BJ (cell line): ENCODE measurements at regions not wholly inside any gene's neighbourhood (a gene's known extent, or its start where the extent isn't known, plus 50 kb on each side); places are given as distances from the start of the nearest gene placed in this dataset.
"Not testable (repeated sequence)": the region's sequence is repeated elsewhere in the genome, so short reads cannot be mapped to it uniquely, and the experiment has no call there.

Experiments used
- CTCF ChIA-PET: fragments of 350-600 bp; formaldehyde crosslinking; extraction: SDS; loops from one replicate; lab custom pipeline; 2021; ENCODE audit warnings: antibody characterized with exemption, inconsistent platforms; lab: Yijun Ruan, JAX
- POLR2A ChIA-PET: fragments of 300-600 bp; sonication (Branson Sonifier 250); formaldehyde crosslinking; extraction: SDS; loops from one replicate; lab custom pipeline; 2021; ENCODE audit warnings: antibody characterized with exemption; lab: Charles Lee
- DNase-seq: peaks from one replicate; pipeline ENCODE4 v3.0.0-alpha.2; 2011; ENCODE audit warnings: low read depth
- H3K27me3 ChIP-seq: 2 replicates; pipeline ENCODE4 v1.6.0; 2011; ENCODE audit warnings: low read length; ENCODE audit not compliant: control insufficient read depth, insufficient read depth
- H3K36me3 ChIP-seq: 2 replicates; pipeline ENCODE4 v1.5.1; 2011; ENCODE audit warnings: low read length; ENCODE audit not compliant: control insufficient read depth, insufficient read depth
- H3K4me3 ChIP-seq: 2 replicates; pipeline ENCODE4 v1.5.1; 2011; ENCODE audit warnings: low read depth, mild to moderate bottlenecking, control low read depth, low read length
- TF ChIP-seq, protein P1 (sequence below): IDR thresholded peaks from 2 replicates; pipeline ENCODE4 v1.5.1; 2011; ENCODE audit warnings: low read depth, mild to moderate bottlenecking, control low read depth, inconsistent platforms, low read length, moderate library complexity; ENCODE audit not compliant: insufficient read depth

GRCh38 chr2:15756011-15756550 is 164.4 kb downstream of the DDX1 start:
- ChIA-PET POLR2A (no interaction called here), CTCF (no interaction called here)
- TF ChIP-seq, protein P1, sequence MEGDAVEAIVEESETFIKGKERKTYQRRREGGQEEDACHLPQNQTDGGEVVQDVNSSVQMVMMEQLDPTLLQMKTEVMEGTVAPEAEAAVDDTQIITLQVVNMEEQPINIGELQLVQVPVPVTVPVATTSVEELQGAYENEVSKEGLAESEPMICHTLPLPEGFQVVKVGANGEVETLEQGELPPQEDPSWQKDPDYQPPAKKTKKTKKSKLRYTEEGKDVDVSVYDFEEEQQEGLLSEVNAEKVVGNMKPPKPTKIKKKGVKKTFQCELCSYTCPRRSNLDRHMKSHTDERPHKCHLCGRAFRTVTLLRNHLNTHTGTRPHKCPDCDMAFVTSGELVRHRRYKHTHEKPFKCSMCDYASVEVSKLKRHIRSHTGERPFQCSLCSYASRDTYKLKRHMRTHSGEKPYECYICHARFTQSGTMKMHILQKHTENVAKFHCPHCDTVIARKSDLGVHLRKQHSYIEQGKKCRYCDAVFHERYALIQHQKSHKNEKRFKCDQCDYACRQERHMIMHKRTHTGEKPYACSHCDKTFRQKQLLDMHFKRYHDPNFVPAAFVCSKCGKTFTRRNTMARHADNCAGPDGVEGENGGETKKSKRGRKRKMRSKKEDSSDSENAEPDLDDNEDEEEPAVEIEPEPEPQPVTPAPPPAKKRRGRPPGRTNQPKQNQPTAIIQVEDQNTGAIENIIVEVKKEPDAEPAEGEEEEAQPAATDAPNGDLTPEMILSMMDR, result no peak

DNA sequence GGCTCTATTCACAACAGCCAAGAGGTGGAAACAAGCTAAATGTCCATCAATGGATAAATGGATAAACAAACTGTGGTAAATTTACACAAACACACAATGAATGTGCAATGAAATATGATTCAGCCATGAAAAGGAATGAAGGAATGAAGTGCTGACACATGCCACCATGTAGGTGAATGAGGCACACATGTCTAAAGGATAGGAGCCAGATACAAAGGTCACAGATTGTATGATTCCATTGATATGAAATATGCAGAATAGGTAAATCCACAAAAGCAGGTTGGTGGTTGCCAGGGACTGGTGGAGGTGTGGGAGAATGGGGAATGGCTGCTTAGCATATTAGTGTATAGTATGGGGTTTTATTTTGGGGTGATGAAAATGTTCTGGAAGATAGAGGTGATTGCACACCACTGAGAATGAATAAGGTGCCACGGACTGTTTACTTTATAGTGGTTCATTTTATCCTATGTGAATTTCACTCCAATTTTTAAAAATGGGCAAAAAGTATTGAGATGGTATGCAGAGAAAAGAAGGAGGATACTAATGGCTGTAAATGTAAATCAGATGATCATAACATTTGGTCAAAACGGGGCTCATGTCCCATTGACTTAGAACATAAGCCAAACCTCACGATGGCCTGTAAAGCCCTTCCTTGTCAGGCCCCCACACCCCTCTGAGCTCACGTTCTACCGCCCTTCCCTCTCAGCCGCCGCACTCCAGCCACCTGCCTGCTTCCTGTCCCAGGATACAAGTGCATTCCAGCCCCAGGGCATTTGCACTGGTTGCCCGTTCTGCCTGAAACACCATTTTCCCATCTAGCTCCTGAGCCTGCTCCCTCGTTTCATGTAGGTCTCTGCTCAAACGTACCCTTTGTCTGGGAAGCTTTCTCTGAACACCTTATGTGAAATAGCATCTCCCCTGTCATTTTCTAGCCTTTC is 165.5 kb downstream of the DDX1 start:
- no peak for DNase-seq
- TF ChIP-seq, protein P1, result no peak
- Histone ChIP-seq H3K36me3 (no peaks in the 10 kb centered on the region), H3K4me3 (no peak overlapping the region), H3K27me3 (no peaks in the 10 kb centered on the region)
- ChIA-PET CTCF (no interaction called here), POLR2A (no interaction called here)

More at GRCh38 chr2:15756011-15756550, 164.4 kb downstream of the DDX1 start:
- no peaks in the 10 kb centered on the region for H3K27me3 ChIP-seq
- no peak for DNase-seq
- H3K36me3 ChIP-seq, result no peaks in the 10 kb centered on the region
- no peak overlapping the region for H3K4me3 ChIP-seq

DNA sequence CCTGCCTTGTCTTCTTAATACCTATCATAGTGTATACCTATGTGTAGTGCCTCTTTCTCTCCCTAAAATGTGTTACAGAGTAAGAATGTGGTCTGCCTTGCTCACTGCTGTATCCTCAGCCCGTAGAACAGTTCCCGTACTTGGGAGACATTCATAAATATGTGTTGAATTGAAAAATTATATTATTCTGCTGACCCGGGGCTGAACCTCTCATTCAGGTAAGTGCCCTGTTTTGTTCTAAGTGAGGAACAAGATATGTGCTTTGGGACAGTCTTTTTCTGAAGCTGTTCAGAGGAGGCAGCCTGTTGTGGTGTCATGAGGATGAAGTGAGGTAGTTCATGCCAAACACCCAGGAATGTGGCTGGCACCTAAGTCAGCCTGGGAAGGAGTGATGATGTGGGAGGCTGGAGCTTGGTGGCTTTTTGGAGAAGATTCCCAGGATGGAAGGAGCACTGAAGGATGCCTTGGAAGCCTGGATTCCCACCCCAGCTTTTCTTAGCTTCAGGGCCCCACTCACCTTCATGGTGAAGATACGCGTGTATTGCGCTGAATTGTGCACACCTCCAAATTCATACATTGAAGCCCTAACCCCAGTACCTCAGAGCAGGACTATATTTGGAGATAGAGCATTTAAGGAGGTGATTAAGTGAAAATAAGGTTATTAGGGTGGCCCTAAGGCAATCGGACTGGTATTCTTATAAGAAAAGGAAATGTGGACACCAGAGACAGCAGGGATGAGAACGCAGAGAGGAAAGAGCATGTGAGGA is 166.3 kb downstream of the DDX1 start:
- ChIA-PET CTCF (no interaction called here), POLR2A (no interaction called here)
- no peaks in the 10 kb centered on the region for H3K36me3 ChIP-seq

DNA sequence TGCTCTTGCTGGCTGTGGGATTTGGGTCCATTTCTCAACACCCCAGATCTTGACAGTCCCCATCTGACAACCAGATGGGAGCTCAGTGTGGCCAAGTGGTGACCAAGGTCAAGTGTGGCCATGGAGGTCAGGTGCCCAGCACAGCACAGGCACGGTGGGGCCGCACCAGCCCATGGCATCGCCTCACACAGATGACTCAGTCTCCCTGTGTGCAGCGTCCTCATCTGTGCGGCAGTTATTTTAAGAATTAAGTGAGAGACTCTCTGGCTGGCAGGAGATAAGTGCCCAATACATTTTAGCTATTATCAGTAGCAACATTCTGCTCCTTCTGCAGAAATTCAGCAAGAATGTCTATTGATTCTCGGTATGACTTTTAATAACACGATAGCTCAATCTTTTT is 167.2 kb downstream of the DDX1 start:
- CTCF ChIA-PET, result no interaction called here
- Histone ChIP-seq H3K4me3 (no peak overlapping the region), H3K36me3 (no peaks in the 10 kb centered on the region), H3K27me3 (no peaks in the 10 kb centered on the region)
- DNase-seq, result no peak
- TF ChIP-seq, protein P1, result no peak
- POLR2A ChIA-PET, result no interaction called here

More for the DNA sequence above, 166.3 kb downstream of the DDX1 start:
- DNase-seq, result no peak
- TF ChIP-seq, protein P1, result no peak
- no peaks in the 10 kb centered on the region for H3K27me3 ChIP-seq
- no peak overlapping the region for H3K4me3 ChIP-seq

GRCh38 chr2:15759385-15759784 is 167.7 kb downstream of the DDX1 start:
- H3K27me3 ChIP-seq, result no peaks in the 10 kb centered on the region
- ChIA-PET CTCF (no interaction called here), POLR2A (no interaction called here)
- TF ChIP-seq, protein P1, result no peak
- DNase-seq, result no peak
- no peak overlapping the region for H3K4me3 ChIP-seq
- no peaks in the 10 kb centered on the region for H3K36me3 ChIP-seq

DNA sequence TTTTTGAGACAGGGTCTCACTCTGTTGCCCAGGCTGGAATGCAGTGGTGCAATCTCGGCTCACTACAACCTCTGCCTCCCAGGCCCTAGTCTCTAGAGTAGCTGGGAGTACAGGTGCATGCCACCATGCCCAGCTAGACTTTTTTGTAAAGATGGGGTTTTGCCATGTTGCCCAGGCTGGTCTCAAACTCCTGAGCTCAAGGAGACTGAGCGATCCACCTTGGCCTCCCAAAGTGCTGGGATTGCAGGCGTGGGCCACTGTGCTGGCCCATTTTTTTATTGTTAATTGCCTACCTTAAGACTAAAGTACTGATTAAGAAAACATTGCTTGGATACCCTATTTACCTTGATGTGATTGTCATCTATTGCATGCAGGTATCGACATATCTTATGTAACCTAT is 168.1 kb downstream of the DDX1 start:
- H3K27me3 ChIP-seq, POLR2A ChIA-PET, H3K36me3 ChIP-seq, CTCF ChIA-PET, H3K4me3 ChIP-seq, DNase-seq: not testable (repeated sequence)
